C4-2B (cell line): ENCODE measurements at regions not wholly inside any gene's neighbourhood (a gene's known extent, or its start where the extent isn't known, plus 50 kb on each side); places are given as distances from the start of the nearest gene placed in this dataset.

ENCODE experiments used
- H3K27ac ChIP-seq: fragments of 450-650 bp; 2 replicates; pipeline ENCODE4 v1.5.1; 2017
- ZFX ChIP-seq: fragments of 450-650 bp; IDR thresholded peaks from 2 replicates; pipeline ENCODE4 v1.6.1; 2017
- TF ChIP-seq, protein P1 (sequence below): fragments of 450-650 bp; conservative IDR thresholded peaks from 2 replicates; pipeline ENCODE4 v1.5.1; 2017; ENCODE audit warnings: mild to moderate bottlenecking

DNA sequence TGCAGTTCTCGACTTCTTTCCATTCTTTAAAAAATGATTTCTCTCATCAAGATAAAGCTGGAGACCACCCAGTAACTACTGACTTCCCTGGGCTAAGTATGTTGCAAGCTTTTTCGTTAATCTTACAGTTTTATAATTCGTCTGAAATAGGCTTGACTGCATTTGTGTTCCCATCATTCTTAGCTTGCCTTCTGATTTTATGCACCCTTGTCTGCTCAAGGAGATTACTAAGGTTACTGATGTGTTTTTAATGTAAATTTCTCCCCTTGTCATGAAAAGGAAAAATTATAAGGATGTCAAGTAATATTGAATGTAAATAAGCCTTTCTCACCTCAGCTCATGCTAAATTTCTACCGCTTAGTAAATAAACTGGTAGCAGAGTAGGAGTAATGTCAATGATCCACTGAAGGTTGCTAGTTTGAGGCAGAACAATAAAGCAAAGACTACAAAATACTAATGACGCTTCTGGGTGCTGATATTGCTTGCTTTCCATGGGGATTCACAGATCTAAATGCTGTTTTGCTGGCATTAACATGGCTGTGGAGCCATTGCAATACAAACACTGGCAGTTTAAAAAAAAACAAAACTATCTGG, 91.9 kb upstream of the CDH20 start:
- H3K27ac ChIP-seq = no peak overlapping the region
- TF ChIP-seq, protein P1, sequence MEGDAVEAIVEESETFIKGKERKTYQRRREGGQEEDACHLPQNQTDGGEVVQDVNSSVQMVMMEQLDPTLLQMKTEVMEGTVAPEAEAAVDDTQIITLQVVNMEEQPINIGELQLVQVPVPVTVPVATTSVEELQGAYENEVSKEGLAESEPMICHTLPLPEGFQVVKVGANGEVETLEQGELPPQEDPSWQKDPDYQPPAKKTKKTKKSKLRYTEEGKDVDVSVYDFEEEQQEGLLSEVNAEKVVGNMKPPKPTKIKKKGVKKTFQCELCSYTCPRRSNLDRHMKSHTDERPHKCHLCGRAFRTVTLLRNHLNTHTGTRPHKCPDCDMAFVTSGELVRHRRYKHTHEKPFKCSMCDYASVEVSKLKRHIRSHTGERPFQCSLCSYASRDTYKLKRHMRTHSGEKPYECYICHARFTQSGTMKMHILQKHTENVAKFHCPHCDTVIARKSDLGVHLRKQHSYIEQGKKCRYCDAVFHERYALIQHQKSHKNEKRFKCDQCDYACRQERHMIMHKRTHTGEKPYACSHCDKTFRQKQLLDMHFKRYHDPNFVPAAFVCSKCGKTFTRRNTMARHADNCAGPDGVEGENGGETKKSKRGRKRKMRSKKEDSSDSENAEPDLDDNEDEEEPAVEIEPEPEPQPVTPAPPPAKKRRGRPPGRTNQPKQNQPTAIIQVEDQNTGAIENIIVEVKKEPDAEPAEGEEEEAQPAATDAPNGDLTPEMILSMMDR = no peak
- no peak for TF ChIP-seq ZFX

DNA sequence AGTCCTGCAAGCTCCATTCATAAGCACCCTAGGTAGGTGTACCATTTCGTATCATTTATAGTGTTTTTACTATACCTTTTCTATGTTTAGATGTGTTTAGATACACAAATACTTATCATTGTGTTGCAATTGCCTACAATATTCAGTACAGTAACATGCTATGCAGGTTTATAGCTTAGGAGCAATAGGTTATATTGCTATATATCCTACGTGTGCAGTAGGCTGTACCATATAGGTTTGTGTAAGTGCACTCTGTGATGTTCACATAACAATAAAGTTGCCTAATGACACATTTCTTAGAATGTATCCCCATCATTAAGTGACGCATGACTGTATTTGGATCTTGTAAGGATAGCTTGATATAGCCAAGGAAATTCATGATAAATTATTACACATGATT, 88.6 kb upstream of the CDH20 start:
- H3K27ac ChIP-seq = no peak overlapping the region
- TF ChIP-seq, protein P1 = no peak
- TF ChIP-seq ZFX = no peak

DNA sequence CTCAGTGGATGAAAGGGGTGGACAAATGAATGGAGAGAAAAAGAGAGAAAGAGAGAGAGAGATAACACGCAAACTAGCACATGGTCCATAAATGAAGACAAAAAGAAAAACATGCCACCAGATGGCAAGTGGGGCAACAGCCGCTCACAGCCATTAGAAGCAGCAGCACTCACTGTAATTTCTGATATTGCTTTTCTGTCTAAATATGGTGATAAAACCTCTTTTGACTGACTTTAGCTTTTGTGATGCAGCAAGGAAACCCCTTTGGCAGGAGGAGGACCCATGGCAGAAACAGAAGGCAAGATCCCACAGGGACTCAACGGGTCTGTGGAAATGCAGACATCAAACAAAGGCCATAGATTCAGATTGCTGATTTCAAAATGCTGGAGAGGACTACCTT, 88.0 kb upstream of the CDH20 start:
- no peak for TF ChIP-seq ZFX
- TF ChIP-seq, protein P1 = no peak
- H3K27ac ChIP-seq = no peak overlapping the region

DNA sequence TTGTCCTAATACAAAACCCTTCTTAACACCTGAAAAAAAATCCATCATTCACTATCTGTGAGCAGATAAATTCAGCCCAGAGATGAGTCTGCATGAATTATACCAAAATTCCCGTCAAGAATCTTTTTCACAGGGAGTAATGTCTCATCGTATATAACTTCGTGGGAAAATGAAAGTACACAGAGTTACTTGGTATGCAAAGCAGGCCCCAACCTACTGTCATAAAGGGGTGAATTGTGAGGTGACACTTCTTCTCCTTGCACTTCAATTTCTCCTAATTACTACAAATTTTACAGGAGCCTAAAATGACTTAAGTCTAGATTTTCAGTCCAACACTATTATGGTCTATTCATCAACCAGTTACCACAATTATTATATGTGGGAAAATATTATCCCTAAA, 84.6 kb upstream of the CDH20 start:
- no peak overlapping the region for H3K27ac ChIP-seq
- TF ChIP-seq ZFX = no peak
- TF ChIP-seq, protein P1 = no peak

DNA sequence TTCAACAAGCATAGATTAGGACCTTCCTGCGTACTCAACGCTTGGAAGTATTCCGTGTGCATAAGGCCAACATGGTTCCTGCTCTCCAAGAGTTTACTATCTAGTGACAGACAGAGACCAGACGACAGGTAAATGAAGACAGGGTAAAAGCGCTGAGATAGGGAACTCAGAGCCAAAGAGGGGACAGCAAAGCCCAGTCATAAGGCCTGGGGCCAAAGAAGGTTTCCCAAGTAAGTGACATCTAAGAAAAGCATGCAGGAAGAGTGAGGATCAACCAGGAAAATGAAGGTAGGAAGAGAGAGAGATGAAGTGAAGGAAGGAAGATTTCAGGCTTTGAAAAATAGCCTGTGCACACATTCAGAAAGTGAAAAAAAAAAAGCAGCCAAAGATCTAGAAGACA, 76.9 kb upstream of the CDH20 start:
- TF ChIP-seq, protein P1 = no peak
- TF ChIP-seq ZFX = no peak
- no peak overlapping the region for H3K27ac ChIP-seq

DNA sequence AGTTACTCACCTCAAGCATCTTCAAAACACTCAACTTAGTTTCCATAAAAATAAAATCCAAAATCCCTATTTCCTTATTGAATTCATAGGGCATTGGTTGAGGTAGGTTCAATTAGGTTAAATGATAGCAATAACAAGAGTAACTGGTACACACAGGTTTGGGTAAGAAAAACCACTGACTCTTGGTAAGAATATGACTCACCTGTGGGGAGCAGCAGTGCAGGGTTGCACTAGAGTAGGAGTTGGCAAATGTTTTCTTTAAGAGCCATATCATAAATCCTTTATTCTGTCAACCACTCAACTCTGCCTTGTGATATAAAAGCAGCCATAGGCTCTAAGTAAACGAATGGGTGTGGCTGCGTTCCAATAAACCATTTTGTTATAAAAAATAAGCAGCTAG, 71.4 kb upstream of the CDH20 start:
- TF ChIP-seq ZFX = no peak
- TF ChIP-seq, protein P1 = no peak
- no peak overlapping the region for H3K27ac ChIP-seq

DNA sequence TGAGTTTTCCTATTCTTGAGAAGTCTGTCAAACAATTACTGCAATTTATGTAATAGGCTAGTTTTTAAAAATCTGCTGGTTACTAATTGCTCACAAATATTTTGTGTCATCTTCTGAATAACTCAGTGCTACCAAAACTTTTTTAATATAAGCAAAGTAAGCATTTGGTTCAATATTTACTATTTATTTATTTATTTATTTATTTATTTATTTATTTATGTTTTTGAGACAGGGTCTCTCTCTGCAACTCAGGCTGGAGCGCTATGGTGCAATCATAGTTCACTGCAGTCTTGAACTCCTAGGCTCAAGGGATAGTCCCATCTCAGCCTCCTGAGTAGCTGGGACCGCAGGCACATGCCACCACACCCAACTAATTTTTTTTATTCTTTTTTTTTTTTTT, 60.4 kb upstream of the CDH20 start:
- no peak overlapping the region for H3K27ac ChIP-seq
- no peak for TF ChIP-seq ZFX
- TF ChIP-seq, protein P1 = no peak
